GM23338 (cell line): ENCODE measurements at regions not wholly inside any gene's neighbourhood (a gene's known extent, or its start where the extent isn't known, plus 50 kb on each side); places are given as distances from the start of the nearest gene placed in this dataset.

Experiments
- TF ChIP-seq, protein P1 (sequence below): IDR thresholded peaks from one replicate; pipeline ENCODE4 v1.6.1; 2018; ENCODE audit warnings: antibody characterized with exemption; ENCODE audit not compliant: unreplicated experiment
- TF ChIP-seq, protein P2 (sequence below), 2 experiments: fragments of 200-600 bp in 1 of 2; sonication (generic) in 1 of 2; conservative IDR thresholded peaks; 2 replicates each; pipeline versions ENCODE4 v1.5.1 to v1.6.1; 2016 to 2017; ENCODE audit warnings: antibody characterized with exemption in 2 of 2, low read depth in 2 of 2, mild to moderate bottlenecking in 2 of 2, moderate library complexity in 1 of 2

DNA sequence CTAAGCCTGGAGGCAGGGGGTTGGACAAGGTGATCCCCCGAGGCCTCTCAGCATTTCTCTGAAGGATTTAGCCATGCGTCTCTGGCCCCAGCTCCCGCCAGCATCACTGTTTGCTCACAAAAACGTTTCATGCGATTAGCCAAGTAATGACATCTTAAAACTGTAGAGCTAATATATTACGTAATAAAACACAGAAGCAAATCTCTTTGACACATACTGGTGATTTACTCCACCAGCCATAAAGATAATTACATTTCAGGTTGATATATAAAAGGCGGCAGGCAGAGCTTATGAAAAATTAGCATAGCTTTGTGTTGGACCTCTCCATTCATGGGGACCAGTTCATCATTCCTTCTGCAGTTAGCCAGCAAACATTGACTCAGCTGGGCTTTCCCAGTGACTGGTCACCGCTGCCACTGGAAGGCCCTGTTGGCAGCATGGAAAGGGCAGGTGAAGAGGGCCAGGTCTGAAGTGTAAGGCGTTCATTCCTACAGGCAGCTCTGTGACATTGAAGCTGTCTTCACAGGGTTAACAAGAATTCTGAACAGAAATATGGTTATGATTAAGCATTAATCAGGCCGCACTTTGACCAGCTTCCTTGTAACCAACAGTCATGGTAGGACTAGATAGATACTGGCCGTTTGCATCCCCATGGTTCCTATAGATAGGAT lies 150.3 kb downstream of the NECTIN1 start:
- TF ChIP-seq, protein P1, sequence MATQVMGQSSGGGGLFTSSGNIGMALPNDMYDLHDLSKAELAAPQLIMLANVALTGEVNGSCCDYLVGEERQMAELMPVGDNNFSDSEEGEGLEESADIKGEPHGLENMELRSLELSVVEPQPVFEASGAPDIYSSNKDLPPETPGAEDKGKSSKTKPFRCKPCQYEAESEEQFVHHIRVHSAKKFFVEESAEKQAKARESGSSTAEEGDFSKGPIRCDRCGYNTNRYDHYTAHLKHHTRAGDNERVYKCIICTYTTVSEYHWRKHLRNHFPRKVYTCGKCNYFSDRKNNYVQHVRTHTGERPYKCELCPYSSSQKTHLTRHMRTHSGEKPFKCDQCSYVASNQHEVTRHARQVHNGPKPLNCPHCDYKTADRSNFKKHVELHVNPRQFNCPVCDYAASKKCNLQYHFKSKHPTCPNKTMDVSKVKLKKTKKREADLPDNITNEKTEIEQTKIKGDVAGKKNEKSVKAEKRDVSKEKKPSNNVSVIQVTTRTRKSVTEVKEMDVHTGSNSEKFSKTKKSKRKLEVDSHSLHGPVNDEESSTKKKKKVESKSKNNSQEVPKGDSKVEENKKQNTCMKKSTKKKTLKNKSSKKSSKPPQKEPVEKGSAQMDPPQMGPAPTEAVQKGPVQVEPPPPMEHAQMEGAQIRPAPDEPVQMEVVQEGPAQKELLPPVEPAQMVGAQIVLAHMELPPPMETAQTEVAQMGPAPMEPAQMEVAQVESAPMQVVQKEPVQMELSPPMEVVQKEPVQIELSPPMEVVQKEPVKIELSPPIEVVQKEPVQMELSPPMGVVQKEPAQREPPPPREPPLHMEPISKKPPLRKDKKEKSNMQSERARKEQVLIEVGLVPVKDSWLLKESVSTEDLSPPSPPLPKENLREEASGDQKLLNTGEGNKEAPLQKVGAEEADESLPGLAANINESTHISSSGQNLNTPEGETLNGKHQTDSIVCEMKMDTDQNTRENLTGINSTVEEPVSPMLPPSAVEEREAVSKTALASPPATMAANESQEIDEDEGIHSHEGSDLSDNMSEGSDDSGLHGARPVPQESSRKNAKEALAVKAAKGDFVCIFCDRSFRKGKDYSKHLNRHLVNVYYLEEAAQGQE: no peak
- TF ChIP-seq, protein P2, sequence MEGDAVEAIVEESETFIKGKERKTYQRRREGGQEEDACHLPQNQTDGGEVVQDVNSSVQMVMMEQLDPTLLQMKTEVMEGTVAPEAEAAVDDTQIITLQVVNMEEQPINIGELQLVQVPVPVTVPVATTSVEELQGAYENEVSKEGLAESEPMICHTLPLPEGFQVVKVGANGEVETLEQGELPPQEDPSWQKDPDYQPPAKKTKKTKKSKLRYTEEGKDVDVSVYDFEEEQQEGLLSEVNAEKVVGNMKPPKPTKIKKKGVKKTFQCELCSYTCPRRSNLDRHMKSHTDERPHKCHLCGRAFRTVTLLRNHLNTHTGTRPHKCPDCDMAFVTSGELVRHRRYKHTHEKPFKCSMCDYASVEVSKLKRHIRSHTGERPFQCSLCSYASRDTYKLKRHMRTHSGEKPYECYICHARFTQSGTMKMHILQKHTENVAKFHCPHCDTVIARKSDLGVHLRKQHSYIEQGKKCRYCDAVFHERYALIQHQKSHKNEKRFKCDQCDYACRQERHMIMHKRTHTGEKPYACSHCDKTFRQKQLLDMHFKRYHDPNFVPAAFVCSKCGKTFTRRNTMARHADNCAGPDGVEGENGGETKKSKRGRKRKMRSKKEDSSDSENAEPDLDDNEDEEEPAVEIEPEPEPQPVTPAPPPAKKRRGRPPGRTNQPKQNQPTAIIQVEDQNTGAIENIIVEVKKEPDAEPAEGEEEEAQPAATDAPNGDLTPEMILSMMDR (conservative IDR thresholded peaks at IDR 0.05; ENCODE audit: low read depth in 2 of 2): no peak
